Astrocyte (in vitro differentiated cells and primary cell): ENCODE measurements at regions not wholly inside any gene's neighbourhood (a gene's known extent, or its start where the extent isn't known, plus 50 kb on each side); places are given as distances from the start of the nearest gene placed in this dataset.

ENCODE experiments used
- DNase-seq: peaks from one replicate; pipeline ENCODE4 v3.0.0-alpha.2; 2010; ENCODE audit warnings: low read depth
- FAIRE-seq: peaks from 2 replicates; lab custom pipeline; 2011; peaks lifted over from hg19 to GRCh38; lab: Jason Lieb, UNC
- H2AFZ ChIP-seq: 2 replicates; pipeline ENCODE4 v1.6.0; 2012; ENCODE audit warnings: low read depth, low read length, inconsistent platforms
- H3K27ac ChIP-seq: 2 replicates; pipeline ENCODE4 v1.5.1; 2011; ENCODE audit warnings: low read depth, low read length, inconsistent platforms
- H3K27me3 ChIP-seq: 2 replicates; pipeline ENCODE4 v1.6.0; 2011; ENCODE audit warnings: low read length, inconsistent platforms; ENCODE audit not compliant: insufficient read depth
- H3K36me3 ChIP-seq: 2 replicates; pipeline ENCODE4 v1.5.1; 2011; ENCODE audit warnings: low read length, inconsistent platforms; ENCODE audit not compliant: insufficient read depth
- H3K4me1 ChIP-seq: 2 replicates; pipeline ENCODE4 v1.5.1; 2011; ENCODE audit warnings: low read length, inconsistent platforms; ENCODE audit not compliant: insufficient read depth
- H3K4me2 ChIP-seq: 2 replicates; pipeline ENCODE4 v1.6.0; 2012; ENCODE audit warnings: low read length, inconsistent platforms
- H3K4me3 ChIP-seq: 2 replicates; pipeline ENCODE4 v1.5.1; 2011; ENCODE audit warnings: low read depth, mild to moderate bottlenecking, low read length, inconsistent platforms; ENCODE audit not compliant: insufficient read depth
- H3K79me2 ChIP-seq: 2 replicates; pipeline ENCODE4 v1.6.0; 2012; ENCODE audit warnings: mild to moderate bottlenecking, low read length, inconsistent platforms; ENCODE audit not compliant: insufficient read depth
- H3K9ac ChIP-seq: 2 replicates; pipeline ENCODE4 v1.6.0; 2012; ENCODE audit warnings: mild to moderate bottlenecking, low read length, inconsistent platforms
- H3K9me3 ChIP-seq: 2 replicates; pipeline ENCODE4 v1.5.1; 2012; ENCODE audit warnings: low read depth, mild to moderate bottlenecking, low read length, inconsistent platforms; ENCODE audit not compliant: insufficient read depth
- H4K20me1 ChIP-seq: 2 replicates; pipeline ENCODE4 v1.6.0; 2012; ENCODE audit warnings: low read length, inconsistent platforms; ENCODE audit not compliant: insufficient read depth
- H3K27ac Mint-ChIP-seq: one replicate; pipeline ENCODE4 v1.8.0; 2021; ENCODE audit warnings: mild to moderate bottlenecking, mixed read lengths; ENCODE audit not compliant: unreplicated experiment
- H3K27me3 Mint-ChIP-seq: one replicate; pipeline ENCODE4 v1.8.0; 2021; ENCODE audit warnings: low read depth, mixed read lengths; ENCODE audit not compliant: unreplicated experiment
- H3K36me3 Mint-ChIP-seq: one replicate; pipeline ENCODE4 v1.8.0; 2021; ENCODE audit warnings: low read depth, mixed read lengths; ENCODE audit not compliant: unreplicated experiment
- H3K4me1 Mint-ChIP-seq: one replicate; pipeline ENCODE4 v1.8.0; 2021; ENCODE audit warnings: low read depth, mixed read lengths; ENCODE audit not compliant: unreplicated experiment
- H3K4me3 Mint-ChIP-seq: one replicate; pipeline ENCODE4 v1.8.0; 2021; ENCODE audit warnings: mild to moderate bottlenecking, moderate library complexity, mixed read lengths; ENCODE audit not compliant: unreplicated experiment
- H3K9me3 Mint-ChIP-seq: one replicate; pipeline ENCODE4 v1.8.0; 2021; ENCODE audit warnings: mild to moderate bottlenecking, mixed read lengths; ENCODE audit not compliant: unreplicated experiment
- EZH2 ChIP-seq: IDR thresholded peaks from 2 replicates; pipeline ENCODE4 v1.6.1; 2012; ENCODE audit warnings: mild to moderate bottlenecking, low read length, inconsistent platforms; ENCODE audit not compliant: insufficient read depth
- TF ChIP-seq, protein P1 (sequence below): IDR thresholded peaks from 2 replicates; pipeline ENCODE4 v1.5.1; 2011; ENCODE audit warnings: low read depth, mild to moderate bottlenecking, inconsistent platforms, low read length, moderate library complexity; ENCODE audit not compliant: insufficient read depth

DNA sequence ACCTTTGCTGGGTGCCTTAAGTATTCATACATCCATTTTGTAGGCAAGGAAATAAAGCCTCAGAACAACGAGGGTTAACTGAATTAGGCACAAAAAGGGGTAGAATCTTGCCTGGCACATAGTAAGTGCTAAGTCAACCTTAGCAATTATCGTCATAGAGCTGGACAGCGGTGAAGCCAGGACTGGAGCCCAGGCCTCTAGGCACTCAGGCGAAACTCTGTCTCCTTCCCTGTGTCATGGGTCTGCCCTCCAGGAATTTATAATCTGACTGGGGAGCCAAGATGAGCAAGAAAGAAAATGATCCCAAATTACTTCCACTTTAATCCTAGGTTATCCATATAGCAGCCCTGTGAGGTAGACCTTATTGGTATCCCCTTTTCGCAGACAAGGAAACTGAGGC lies 61.4 kb downstream of the KATNIP start:
- no peak overlapping the region for H2AFZ ChIP-seq
- no peak overlapping the region for H3K27ac ChIP-seq
- FAIRE-seq: no peak
- Mint-ChIP-seq H3K36me3 (peaks cover 11% of the 10 kb centered on the region), H3K27me3 (no peaks in the 10 kb centered on the region), H3K9me3 (no peaks in the 10 kb centered on the region), H3K4me3 (no peak overlapping the region), H3K4me1 (no peaks in the 10 kb centered on the region), H3K27ac (no peak overlapping the region)
- H4K20me1 ChIP-seq: peaks cover 3% of the 10 kb centered on the region
- H3K9me3 ChIP-seq: no peaks in the 10 kb centered on the region
- H3K4me1 ChIP-seq: no peaks in the 10 kb centered on the region
- H3K4me2 ChIP-seq: no peak overlapping the region
- H3K4me3 ChIP-seq: no peak overlapping the region
- TF ChIP-seq EZH2: no peak
- TF ChIP-seq, protein P1, sequence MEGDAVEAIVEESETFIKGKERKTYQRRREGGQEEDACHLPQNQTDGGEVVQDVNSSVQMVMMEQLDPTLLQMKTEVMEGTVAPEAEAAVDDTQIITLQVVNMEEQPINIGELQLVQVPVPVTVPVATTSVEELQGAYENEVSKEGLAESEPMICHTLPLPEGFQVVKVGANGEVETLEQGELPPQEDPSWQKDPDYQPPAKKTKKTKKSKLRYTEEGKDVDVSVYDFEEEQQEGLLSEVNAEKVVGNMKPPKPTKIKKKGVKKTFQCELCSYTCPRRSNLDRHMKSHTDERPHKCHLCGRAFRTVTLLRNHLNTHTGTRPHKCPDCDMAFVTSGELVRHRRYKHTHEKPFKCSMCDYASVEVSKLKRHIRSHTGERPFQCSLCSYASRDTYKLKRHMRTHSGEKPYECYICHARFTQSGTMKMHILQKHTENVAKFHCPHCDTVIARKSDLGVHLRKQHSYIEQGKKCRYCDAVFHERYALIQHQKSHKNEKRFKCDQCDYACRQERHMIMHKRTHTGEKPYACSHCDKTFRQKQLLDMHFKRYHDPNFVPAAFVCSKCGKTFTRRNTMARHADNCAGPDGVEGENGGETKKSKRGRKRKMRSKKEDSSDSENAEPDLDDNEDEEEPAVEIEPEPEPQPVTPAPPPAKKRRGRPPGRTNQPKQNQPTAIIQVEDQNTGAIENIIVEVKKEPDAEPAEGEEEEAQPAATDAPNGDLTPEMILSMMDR: no peak
- H3K9ac ChIP-seq: no peak overlapping the region
- no peak for DNase-seq
- no peaks in the 10 kb centered on the region for H3K36me3 ChIP-seq
- H3K79me2 ChIP-seq: no peaks in the 10 kb centered on the region
- H3K27me3 ChIP-seq: no peaks in the 10 kb centered on the region

- H3K9ac ChIP-seq: no peak overlapping the region
- peaks cover 3% of the 10 kb centered on the region for H4K20me1 ChIP-seq
- DNase-seq (no peak), FAIRE-seq (no peak)
- H3K4me2 ChIP-seq: no peak overlapping the region
- H3K4me3 ChIP-seq: no peak overlapping the region
- no peaks in the 10 kb centered on the region for H3K27me3 ChIP-seq
- no peak overlapping the region for H3K27ac Mint-ChIP-seq
- no peaks in the 10 kb centered on the region for H3K9me3 ChIP-seq
- H3K79me2 ChIP-seq: no peaks in the 10 kb centered on the region
- no peaks in the 10 kb centered on the region for H3K36me3 ChIP-seq
- H3K27ac ChIP-seq: no peak overlapping the region
- no peaks in the 10 kb centered on the region for H3K27me3 Mint-ChIP-seq
- H3K4me3 Mint-ChIP-seq: no peak overlapping the region
- no peak for TF ChIP-seq EZH2
- TF ChIP-seq, protein P1: no peak
- H3K4me1 Mint-ChIP-seq: peaks cover 4% of the 10 kb centered on the region
- peaks cover 6% of the 10 kb centered on the region for H3K36me3 Mint-ChIP-seq
- H3K4me1 ChIP-seq: no peaks in the 10 kb centered on the region
- no peaks in the 10 kb centered on the region for H3K9me3 Mint-ChIP-seq
- H2AFZ ChIP-seq: no peak overlapping the region
These were observed 63.4 kb downstream of the KATNIP start for GRCh38 chr16:27613238-27613791.

DNA sequence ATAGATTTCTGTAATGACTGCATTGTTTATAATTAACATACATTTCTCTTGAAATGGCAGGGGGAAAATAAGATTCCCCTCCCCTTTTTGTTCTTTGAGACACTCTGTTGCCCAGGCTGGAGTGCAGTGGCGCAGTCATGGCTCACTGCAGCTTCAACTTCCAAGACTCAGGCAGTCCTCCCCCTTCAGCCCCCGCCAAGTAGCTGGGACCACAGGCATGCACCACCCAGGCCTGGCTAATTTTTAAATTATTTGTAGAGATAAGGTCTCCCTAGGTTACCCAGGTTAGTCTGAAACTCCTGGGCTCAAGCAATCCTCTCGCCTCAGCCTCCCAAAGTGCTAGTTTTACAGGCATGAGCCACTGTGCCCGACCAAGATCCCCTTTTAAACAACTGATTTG lies 67.7 kb downstream of the KATNIP start:
- Histone ChIP-seq H3K4me1 (no peaks in the 10 kb centered on the region), H3K4me3 (no peak overlapping the region), H3K4me2 (no peak overlapping the region), H3K27ac (no peak overlapping the region), H4K20me1 (peaks cover 10% of the 10 kb centered on the region), H3K79me2 (no peaks in the 10 kb centered on the region), H2AFZ (no peak overlapping the region), H3K9ac (no peak overlapping the region), H3K27me3 (no peaks in the 10 kb centered on the region), H3K9me3 (no peaks in the 10 kb centered on the region), H3K36me3 (no peaks in the 10 kb centered on the region)
- Mint-ChIP-seq H3K27ac (no peak overlapping the region), H3K27me3 (no peaks in the 10 kb centered on the region), H3K4me1 (peaks cover 4% of the 10 kb centered on the region), H3K4me3 (no peak overlapping the region), H3K36me3 (peaks cover 31% of the 10 kb centered on the region), H3K9me3 (peaks cover 2% of the 10 kb centered on the region)
- TF ChIP-seq, protein P1: no peak
- no peak for TF ChIP-seq EZH2
- FAIRE-seq (no peak), DNase-seq (peak; percentile 35)
